GM21367 (cell line): ENCODE measurements at regions not wholly inside any gene's neighbourhood (a gene's known extent, or its start where the extent isn't known, plus 50 kb on each side); places are given as distances from the start of the nearest gene placed in this dataset.
"Not testable (repeated sequence)": the region's sequence is repeated elsewhere in the genome, so short reads cannot be mapped to it uniquely, and the experiment has no call there.

Source experiments
- ATAC-seq: cut with Tn5 transposase; IDR thresholded peaks from one replicate; pipeline ENCODE4 v1.9.1; 2021; ENCODE audit not compliant: unreplicated experiment

DNA sequence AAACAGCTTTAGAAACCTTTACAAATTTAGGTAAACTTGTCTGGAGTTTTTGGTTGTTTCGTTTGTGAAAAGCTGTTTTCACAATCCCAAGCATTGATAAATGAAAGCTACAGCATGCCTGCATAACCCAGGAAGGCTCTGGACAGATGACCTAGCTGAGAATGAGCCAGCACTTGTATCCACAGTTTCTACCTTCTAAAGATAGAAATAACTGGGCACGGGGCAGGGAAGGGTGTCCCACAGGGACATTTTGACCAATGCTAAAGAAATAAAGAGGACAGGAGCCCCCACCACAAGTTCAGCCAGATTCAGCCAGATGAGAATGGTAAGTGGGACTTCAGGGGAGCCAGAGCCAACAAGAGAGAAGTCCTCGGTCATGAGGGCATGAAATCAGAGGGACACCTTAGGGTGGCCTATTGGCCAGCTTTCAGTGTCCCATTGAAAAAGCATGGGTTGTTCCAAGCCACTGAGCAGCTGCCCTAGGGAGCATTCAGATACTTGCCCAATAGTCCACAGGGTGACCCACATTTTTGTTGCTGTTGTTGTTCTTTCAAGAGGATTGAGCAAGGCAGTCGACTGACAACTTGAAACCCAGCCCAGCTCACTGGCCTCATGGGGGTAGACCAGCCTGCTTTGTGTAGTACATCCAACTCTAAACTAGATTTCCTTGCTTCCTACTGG, 140.3 kb upstream of the NUDT4 start:
- no peak for ATAC-seq

DNA sequence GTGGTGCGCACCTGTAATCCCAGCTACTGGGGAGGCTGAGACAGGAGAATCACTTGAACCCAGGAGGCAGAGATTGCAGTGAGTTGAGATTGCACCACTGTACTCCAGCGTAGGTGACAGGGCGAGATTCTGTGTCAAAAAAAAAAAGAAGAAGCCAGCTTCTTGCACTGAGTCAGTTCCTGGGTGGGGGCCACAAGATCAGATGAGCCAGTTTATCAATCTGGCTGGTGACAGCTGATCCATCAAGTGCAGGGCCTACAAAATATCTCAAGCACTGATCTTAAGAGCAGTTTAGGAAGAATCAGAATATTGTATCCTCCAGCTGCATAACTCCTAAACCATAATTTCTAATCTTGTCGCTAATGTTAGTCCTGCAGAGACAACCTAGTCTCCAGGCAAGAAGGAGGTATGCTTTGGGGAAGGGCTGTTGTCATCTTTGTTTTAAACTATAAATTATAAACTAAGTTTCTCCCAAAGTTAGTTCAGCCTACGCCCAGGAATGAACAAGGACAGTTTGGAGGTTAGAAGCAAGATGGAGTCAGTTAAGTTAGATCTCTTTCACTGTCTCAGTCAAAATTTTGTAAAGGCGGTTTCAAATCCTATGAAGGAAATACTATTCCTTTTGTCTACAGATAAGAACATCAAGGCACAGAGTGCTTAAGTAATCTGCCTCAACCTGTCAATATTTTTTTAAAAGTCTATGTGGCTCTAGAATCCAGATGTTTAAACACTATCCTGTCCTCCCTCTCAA, 139.0 kb upstream of the NUDT4 start:
- not testable (repeated sequence) for ATAC-seq

DNA sequence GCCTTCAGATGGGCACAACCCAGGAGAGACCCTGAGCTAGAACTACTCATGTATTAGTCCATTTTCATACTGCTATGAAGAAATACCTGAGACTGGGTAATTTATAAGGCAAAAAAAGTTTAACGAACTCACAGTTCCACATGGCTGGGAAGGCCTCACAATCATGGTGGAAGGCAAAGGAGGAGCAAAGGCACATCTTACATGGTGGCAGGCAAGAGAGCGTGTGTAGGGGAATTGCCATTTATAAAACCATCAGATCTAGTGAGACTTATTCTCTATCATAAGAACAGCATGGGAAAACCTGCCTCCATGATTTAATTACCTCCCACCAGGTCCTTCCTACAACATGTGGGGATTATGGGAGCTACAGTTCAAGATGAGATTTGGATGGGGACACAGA, 137.9 kb upstream of the NUDT4 start:
- ATAC-seq, result not testable (repeated sequence)

DNA sequence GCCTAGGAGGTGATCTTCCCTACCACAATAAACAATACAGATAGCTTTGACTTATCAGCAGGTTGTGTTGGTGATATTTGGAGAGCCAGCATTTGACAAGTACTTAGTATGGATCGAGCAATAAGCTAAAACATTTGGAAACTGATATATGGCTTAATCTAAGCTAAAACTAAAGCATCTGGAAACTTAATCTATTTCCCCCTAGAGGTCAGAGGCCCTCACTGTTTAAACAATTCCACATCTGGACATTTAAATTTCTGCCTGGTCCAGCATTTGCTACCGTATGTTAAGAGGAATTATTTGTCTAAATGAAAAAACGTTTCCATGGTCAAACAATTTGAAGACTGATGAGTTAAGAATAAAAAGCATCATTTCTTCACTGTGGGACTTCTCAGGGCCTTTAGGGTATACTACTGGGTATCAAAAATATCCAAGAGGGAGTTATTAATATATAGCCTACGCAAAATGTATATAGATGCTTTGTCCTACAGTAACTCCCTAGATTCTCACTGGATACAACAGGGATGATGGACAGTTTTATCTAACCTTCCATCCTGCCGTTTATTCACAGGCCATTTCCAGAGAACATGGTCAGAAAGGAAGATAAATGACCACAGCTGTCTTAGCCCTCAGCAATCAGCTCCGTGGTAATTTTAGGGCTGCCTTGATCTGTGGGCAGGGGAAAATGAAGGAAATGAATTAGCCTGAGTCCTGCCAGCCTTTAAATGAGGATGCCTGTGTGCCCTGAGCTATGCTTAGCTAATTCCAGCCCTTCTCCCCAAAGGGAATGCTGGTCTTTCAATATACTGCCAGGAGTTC, 135.4 kb upstream of the NUDT4 start:
- ATAC-seq, result no peak

DNA sequence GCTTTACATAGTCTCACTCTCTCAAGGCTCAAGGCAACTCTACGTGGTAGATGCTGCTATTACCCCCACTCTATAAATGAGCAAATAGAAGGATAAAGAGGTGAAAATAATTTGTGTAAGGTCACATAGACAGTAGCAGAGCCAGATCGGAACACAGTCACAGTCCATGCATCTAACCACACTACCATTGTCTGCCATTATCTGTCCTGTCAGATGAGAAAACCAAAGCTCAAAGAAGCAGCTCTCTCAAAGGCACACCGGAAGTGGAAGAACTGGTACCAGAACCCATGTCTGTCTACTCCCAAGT, 134.4 kb upstream of the NUDT4 start:
- ATAC-seq, result no peak

DNA sequence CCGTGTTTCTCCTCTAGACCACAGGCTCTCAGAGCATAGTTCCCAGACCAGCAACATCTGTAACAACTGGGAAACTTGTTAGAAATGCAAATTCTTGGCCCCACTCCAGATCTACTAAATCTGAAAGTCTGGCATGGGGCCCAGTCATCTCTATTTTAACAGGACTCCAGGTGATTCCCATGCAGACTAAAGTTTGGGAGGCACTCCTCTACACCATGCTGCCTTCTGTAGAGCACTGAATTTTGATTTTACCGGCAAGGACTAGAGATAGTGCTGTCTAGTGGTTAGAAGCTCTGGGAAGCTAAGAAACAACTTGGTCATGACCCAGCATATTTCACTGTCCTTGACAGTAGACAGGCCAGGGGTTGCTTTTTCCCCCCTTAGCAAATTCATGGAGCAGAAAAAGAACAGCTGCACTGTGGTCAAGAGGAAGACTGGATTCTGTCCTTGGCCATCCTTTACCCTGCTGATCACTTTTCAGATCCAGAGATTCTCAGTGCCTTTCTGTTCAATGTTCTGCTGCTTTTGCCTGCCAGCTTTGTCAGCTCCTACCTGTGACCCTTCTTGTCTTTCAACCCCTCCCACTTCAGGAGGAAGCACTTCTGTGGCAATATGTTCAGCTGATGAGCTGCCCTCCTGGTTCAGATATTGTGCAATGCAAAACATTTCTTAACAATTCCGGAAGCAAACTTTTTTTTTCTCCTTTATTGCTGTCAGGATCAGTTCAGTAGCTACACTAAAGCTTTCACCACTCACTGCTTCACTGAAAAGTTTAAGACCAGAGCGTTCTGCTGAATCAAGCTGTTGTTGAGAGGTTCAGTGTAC, 133.8 kb upstream of the NUDT4 start:
- peak; percentile 36 for ATAC-seq

DNA sequence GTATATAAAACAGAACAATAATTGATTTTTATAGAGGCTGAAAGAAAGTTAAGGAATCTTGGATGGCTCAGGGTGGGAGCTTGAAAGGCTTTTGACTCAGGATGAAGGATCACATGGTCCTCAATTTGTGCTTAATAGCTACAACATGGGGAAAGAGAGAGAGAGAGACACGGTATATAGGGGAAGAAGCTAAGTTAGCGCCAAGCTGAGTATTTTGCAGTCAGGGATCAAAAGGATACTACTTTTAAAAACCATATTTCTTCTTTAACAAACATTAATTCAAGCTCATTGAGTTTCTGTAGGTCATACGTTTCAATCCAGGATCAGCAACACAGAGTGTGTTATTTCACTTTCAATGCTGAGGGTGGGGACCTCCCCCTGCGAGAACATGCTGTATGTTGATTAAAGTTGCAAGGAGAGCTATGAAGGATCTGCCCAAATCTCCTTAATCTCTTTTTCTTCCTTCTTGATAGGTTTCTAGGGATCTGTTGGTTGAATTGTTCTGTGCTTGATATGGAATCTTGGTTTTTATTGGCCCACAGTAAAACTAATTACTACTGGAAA, 133.1 kb upstream of the NUDT4 start:
- ATAC-seq, result no peak

DNA sequence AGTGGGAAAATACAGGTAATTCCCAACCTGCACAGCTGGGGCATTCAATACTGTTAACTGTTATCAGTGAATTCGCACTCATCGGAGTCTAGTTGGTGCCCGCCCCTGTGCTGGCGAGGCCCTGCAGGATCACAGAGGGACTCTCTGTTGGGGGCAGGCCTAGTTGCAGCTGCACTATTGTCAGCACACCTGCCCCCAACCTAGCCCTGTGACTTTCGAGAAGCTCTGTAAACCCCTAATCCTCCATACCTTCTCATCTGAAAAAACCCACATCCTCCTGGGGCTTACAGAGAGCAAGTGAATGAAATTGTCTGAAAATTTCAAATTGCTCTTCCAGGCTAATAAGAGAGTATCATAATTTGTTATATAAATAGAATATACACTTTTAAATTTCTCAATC, 132.2 kb upstream of the NUDT4 start:
- ATAC-seq, result peak; percentile 61

DNA sequence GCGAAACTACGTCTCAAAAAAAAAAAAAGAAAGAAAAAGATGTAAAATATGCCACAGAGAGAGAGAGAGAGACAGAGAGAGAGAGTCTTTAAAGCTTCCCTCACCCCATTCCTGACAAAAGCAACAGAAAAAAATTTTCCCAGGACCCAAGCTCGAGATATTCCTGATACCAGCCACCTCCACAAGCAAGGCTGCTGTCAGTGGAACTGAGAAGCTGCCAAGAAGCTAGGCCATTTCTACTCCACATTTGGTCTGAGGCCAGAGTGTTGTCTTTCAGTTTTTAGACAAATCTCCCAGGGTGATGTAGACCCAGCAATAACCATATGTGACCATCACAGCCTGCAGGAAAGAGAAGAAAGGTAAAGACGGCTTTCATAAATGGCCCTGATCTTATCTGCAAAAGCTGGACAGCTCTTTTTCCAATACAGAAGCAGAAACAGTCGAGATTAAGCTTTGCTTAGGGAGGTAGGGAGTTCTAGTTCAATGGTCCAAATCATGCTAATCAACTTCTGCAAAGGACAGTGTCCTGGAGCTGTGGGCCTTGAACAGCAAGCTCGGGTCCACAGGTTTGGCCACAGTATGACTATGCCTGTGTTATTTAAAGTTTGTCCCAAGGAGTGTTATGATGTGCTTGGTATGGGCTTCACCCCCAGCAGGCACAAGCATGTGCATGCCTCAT, 130.3 kb upstream of the NUDT4 start:
- ATAC-seq, result no peak

DNA sequence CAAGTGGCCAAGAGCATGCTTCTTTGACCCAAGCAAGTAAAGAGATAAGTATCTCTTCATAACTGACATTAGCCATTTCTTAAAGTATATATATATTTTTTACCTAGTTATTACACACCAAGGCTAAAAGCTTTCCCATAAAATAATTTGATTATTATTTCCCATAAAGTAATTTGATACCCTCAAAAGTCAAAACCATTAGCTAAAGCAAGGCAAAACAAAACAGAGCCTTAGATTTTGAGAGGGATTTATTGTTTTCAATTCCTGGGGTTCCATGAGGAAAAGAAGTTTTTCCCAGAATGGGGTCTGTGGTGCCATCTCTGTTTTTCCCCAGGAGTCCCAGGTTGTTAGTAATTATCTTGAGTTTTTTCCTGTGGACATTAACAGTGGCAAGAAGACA, 125.5 kb upstream of the NUDT4 start:
- ATAC-seq, result no peak

DNA sequence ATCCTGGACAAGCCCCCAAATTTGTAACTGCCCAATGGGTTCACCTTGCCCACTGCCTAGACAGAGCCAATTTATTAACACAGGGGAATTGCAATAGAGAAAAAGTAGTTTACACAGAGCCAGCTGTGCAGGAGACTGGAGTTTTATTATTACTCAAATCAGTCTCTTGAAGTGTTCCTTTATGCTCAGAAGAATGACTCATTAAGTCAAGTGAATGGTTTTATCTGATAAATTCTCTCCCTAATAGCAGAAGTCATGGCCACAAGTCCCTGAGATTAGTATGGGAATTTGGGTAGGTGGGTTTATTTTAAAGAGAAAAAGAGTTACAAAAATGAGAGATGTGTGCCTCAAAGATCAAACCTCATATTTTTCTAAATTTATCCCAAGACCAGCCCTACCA, 122.8 kb upstream of the NUDT4 start:
- ATAC-seq, result no peak

DNA sequence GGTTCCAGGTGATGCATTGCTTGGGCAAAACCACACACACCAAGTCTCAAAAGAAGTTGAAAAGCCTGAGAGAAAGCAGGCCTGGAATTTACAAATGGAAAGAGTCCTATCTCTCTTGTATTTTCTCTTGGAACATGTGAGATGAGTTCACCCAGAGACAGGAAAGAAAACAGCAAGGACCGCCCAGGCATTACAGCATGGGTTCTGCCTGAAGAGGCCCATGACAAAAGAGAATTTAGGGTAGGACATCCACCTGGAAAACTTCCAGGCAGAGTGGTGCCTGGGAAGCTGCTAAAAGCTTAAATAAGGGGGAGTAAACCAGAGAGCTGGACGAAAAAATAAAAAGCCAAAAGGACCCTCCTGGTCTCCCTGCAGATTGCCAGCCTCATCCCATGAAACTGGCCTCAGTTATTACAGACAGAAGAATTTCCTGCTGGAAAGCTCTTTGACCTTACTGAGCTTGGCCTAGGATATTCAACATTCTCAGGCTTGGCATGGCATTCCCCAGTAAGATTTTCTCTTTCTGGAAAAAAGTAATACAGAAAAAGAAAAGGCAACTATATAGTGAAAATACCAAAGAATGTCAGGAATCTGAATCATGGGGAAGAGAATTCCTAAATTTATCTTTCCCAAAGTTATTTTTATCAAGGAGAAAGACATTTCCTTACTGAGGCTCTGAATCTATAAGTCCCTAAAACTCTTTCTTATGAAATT, 121.3 kb upstream of the NUDT4 start:
- ATAC-seq, result no peak

DNA sequence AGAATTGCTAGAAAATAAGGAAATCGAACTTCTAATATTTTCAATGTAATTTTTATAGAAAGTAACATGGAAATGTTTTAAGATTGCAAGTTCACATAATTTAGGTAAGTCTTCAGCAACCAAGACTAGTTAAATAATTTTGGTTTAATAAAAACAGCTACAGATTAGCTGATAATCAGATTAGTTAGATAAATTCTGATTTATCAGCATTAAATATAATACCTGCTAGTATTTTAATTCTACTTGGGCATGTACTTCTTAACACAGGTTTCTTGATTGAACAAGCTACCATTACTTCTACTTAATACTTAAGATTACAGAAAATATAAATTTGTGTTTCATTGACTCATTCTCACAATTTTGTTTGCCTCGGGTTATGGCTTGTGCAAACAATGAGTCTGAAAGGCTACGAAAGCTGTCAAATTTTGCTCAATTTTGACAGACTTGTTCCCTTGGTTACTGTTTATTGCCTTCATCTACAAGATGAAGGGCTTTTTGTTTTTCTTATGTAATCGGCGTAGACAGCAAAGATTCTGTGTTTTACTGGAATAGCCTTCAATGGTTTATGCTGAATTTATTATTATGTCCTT, 116.1 kb upstream of the NUDT4 start:
- ATAC-seq, result no peak

DNA sequence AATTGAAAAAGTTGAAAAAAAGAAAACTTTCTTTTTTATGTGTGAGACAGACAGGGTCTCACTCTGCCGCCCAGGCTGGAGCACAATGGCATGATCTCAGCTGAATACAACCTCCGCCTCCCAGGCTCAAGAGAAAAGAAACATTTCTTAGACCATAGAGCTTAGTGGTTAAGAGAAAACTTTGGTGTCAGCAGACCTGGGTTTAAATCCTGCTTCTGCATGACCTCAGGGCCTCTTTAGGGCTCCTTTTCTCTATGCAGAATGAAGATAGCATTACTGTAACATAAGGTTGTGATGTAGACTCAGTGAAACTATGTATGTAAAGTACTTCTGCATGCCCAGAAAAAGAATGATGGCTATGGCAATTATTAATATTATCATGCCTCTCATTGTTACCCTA, 104.7 kb upstream of the NUDT4 start:
- no peak for ATAC-seq

DNA sequence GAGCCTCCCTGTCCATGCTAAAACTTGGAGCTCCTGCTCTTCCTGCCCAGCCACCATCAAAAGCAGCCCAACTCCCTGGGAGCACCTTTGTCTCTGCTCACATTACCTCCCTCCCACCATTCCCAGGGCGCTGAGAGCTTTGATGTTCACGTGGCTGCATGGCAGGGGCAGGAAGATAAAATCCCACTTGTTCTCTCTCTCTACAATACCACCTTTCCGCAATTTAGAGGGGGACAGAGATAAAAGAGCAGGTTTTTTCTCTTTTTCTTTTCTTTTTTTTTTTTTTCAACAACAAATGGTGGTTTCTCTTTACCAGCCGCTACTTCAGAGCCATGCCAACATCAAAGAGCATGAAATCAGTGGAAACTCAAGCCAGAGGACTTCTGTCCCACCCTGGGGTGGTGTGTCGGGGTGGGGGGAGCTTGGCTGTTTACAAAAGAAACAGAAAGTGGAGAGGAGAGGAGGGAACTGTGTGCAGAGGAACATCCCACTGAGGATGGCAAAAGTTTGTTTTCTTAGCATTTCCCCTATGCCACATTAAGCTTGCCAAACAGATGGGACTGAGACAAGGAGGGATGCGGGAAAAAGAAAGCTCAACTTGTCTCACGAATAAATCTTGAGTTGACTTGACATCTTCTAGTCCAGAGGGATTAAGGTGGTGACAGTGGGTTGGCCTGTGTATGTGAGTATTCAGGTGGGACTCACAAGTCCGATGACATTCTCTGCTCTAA, 103.7 kb upstream of the NUDT4 start:
- no peak for ATAC-seq

DNA sequence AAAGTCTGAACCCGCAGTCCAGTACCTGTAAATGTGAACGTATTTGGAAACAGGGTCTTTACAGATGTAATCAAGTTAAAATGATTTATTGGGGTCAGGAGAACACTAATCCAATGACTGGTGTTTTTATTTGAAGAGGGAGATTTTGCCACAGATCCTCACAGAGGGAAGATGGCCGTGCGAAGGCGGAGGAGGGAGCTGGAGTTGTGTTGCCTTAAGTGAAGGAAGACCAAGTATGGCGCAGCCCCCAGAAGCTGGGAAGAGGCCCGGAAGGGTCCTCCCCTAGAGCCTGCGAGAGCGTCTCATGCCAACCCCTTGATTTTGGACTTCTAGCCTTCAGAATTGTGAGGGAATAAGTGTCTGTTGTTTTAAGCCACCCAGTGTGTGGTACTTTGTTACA, 102.8 kb upstream of the NUDT4 start:
- no peak for ATAC-seq

DNA sequence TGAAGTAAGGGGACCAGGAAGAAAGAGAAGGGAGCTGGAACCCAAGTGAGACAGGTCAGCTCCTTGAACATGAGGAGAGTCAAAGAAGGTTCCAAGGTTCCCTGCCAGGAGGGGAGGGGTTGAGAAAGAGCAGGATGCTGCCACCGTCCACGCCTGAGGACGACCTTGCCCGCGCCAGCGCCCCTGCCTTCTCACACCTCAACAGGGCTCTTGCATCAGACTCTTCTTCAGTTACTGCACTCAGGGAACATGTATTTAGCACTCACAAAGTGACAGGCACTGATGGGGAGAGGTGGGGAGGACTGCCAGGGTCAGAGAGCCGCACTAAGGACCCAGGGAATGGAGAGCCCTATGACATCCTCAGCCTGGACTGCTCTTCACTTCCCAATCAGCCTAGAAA, 102.1 kb upstream of the NUDT4 start:
- no peak for ATAC-seq

DNA sequence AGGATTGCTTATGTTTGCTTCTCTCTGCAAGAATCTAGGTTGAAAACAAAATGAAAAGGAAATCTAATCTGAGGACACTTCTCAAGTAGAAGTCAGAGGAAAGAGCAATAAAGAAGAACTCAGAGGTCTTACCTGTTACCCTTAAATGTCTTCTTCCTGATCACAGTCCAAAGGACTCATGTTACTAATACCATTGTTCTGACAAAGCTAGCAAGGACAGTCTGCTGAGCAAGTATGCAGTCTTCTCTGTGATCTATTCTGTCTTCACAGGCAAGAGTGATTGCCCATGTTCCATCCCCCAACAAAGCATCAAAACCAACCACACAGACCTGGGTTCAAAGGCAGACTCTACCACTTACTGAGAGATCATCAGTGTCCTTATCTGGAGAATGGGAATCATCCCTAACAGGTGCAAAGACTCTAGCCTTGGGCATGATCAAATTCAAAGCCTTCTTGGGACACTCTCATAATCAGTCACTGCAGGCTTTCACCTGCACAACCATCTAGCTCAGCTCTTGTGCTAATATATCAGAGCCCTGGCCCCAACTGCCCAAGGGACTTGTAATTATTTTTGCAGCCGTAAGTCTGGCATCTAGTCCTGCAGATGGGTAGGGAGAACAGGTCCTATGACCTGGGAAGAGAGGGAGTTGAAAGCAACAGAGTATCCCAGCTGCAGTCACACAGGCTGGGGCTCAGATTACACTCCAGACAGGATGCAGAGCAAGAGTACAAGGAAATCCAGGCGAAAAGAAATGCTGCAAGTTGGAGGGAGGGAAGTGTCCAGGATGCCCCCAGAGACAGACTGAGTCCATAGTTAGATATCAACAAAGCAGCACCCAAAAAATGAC, 97.9 kb upstream of the NUDT4 start:
- ATAC-seq, result no peak
